Caki2 (cell line): ENCODE measurements at regions not wholly inside any gene's neighbourhood (a gene's known extent, or its start where the extent isn't known, plus 50 kb on each side); places are given as distances from the start of the nearest gene placed in this dataset.
"Not testable (repeated sequence)": the region's sequence is repeated elsewhere in the genome, so short reads cannot be mapped to it uniquely, and the experiment has no call there.

Source experiments
- DNase-seq: peaks from one replicate; pipeline ENCODE4 v3.0.0-alpha.2; 2015; ENCODE audit warnings: low read depth
- in situ Hi-C: cut with HindIII; loops from 2 replicates; pipeline ENCODE4 v1.10.0; 2016; ENCODE audit warnings: low sequenced_read_pairs, low pct_unique_long_range_greater_than_20kb, mixed read lengths

DNA sequence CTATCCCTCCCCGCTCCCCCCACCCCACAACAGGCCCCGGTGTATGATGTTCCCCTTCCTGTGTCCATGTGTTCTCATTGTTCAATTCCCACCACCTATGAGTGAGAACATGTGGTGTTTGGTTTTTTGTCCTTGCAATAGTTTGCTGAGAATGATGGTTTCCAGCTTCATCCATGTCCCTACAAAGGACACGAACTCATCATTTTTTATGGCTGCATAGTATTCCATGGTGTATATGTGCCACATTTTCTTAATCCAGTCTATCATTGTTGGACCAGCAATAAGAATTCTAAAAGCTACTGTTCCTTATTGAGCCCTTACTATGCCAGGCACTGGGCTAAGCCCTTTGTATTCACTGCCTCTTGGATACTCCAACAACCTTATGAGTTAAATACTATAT is 411.2 kb downstream of the MED13L start:
- DNase-seq, in situ Hi-C loops: not testable (repeated sequence)

DNA sequence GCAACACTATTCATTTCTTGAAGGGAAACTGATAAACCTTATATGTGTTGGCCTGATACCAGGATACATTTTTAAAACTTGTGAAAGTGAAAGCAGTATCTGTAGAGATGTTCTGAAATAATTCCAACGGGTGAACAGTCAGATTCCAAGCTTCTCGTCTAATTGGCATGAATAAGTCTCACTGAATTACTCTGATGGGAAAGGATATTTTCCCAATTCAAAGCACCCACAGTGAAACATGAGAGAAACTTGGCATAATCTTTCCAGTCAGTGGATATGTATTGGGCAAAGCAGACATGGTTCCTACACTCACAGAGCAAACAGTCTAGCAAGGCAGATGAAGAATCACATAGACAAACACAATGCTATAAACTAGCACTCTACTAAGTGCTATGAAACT is 413.1 kb downstream of the MED13L start:
- in situ Hi-C loops: no loop called here

DNA sequence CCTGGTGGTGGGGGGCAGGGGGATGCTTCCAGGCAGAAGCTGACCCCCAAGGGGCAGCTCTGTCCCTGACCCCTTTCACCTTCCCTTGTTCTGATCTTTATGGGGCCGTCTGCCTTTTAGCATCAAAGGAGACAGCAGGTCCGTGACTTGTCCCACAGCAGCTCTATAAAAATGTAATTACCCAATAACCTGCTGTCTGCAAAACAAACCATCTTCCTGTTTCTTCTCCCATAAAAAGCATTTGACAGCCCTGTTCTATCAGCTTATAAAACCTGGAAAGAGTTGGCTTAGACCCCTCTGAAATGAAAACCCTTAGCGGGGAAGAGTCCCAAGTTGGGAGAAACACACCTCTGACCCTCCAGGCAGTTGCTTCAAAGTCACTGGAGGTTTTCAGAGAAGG is 416.9 kb downstream of the MED13L start:
- DNase-seq: no peak
- in situ Hi-C loops: no loop called here

More for the DNA sequence above, 413.1 kb downstream of the MED13L start:
- no peak for DNase-seq

DNA sequence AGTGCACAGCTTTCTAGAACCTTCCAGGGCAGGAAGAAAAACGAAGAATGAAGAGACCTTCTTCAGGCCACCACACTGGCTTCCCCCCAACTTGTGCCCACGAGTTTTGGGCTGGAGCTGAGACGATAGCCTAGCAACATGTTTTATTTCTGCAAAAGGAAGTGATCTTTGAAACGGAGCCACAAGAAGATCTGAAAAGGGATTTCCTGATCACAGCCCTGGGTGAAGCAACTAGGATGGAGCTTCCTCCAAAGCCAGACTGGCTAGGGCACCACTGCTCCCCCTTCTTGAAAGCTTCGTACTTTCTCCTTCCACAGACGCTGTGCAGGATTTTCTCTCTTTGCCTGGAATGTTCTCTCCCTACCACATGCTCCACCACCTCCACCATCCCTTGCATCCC is 418.3 kb downstream of the MED13L start:
- no peak for DNase-seq
- in situ Hi-C loops: no loop called here

DNA sequence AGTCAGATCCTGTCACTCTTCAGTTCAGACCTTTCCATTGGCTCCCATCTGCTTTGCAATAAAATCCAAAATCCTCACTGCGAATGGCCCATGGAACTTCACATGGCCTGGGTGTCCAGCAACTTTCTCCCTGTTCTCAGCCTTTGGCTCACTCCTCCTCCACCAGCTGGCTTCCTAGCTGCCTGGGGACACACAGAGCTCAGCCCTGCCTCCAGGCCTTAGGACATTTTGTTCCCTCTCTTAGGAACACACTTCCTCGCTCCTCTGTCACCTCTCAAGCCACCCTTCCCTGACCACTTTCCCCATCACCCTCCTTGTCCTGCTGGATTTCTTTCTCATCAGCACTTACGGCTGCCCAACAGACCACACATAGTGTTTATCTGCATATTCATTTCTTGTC is 419.6 kb downstream of the MED13L start:
- in situ Hi-C loops: no loop called here
- no peak for DNase-seq

DNA sequence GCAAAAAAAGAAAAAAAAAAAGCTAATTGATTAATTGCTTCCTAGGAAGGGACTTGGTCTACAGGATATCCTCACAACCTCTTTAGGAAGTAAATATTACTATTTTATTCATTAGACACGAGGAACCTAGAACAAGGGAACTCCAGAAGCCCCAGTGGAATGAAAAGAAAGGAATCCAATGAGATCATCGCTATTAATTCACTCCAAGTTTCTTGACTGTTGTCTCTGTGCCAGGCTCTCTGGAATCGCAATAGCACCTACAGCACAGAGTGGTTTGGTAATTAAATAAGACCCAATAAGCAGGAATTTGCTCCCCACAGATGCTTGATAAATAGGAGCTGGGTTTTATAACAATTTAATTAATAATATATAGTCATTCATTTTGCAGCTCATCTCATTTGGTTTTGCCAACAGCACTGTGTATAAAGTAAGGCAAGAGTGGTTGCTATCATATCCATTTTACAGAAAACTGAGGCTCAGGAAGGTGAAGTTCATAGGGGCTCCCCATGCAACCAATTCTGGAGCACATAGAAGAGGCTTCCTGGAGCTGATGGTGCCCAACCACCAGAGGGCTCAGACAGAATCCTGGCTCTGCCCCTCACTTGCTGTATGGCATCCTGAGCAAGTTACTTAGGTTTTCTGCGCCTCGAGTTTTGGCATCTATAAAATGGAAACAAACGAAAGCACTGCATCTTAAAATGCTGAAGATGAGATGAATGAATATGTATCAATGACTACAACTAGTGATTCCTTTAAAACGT is 420.2 kb downstream of the MED13L start:
- no peak for DNase-seq
- in situ Hi-C loops: no loop called here

DNA sequence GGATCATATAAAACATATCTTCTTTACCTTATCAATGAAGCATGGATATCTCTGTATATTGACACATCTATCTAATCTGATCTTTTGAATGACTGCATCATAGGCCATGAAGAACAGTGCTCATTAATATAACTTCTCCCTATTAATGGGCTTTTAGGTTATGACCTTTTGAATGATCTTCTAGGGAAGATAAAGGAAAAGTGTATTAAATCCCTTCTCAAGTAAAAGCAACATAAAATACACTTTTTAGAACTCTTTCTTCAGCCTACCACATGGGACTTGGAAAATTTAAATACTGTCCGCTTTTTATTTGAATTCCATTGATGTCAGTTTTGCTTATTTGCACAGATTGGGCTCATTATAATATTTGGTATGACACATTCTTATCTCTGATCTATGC is 425.4 kb downstream of the MED13L start:
- in situ Hi-C loops: no loop called here
- no peak for DNase-seq

DNA sequence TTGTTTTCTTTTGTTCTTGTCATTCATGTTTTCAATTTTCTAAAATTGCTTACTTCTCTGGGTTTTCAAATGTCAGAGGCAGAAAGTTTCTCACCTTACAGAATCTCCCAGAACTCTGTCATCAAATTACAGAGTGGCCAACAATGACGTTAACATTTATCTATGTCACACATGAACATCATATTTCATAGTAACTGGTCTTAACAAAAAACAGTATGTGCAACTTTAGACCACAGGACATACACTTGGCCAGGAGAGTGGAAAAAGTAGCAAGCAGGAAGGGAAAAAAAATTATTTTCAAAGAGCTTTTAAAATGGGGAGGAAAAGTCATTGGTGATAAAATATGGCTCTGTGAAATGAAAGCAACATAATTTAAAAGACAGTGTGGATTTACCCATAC is 426.5 kb downstream of the MED13L start:
- DNase-seq: no peak
- in situ Hi-C loops: no loop called here

DNA sequence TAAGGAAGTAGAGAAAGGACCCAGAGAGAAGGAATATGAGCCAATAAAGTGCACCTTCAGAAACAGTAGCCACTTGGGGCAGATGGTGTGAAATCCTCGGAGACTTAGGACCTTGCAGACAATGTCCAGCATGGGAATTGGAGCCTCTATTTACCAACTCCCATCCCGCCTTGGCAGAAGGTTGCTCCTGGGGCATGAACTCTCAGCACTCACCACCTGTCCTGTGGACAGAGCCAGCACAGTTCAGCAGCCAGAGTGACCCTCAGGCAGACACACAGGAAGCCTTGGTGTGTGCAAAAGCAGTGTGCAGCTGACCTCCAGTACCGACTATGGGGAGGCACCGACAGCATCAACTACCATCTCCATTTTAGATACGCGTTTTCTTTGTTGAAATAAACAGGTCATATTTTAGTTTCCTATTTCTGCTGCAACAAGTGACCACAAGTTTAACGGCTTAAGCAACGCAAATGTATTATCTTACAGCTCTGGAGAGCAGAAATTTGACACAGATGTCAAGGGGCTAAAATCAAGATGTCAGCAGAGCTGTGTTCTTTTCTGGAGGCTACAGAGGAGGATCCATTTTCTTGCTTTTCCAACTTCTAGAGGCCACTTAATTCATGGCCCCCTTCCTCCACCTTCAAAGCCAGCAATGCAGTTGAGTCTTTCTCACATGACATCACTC is 428.1 kb downstream of the MED13L start:
- no peak for DNase-seq
- in situ Hi-C loops: no loop called here

DNA sequence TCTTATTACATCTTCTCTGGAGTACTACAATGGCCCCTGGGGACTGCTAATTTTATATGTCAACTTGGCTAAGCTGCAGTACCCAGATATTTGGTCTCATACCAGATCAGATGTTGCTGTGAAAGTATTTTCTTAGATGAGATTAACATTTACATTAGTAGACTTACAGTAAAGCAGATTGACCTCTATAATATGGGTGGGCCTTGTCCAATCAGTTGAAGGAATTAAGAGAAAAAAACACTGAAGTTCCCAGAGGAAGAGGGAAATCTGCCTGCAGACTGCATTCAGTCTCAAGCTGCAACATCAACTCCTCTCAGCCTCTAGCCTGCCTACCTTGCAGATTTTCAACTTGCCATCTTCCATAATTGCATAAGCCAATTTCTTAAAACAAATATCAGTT is 430.1 kb downstream of the MED13L start:
- DNase-seq: no peak
- in situ Hi-C loops: no loop called here

DNA sequence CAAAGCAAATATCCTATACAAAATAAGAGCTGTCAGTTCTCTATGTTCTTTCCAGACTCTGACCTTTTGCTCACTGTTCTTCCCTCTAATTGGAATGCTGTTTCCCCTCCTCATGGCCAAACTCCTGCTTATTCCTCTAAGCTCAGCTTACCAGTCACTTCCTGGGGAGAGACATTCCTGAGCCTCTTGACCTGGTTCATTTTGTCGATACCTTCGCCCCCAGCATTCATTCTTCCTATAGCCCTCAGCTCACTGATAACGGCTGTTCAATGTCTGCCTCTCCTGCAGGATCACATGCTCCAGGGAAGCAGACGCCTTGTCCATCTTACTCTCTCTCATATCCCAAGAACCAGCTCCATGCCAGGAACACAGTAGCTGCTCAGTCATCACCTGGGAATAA is 431.0 kb downstream of the MED13L start:
- in situ Hi-C loops: no loop called here
- DNase-seq: no peak

DNA sequence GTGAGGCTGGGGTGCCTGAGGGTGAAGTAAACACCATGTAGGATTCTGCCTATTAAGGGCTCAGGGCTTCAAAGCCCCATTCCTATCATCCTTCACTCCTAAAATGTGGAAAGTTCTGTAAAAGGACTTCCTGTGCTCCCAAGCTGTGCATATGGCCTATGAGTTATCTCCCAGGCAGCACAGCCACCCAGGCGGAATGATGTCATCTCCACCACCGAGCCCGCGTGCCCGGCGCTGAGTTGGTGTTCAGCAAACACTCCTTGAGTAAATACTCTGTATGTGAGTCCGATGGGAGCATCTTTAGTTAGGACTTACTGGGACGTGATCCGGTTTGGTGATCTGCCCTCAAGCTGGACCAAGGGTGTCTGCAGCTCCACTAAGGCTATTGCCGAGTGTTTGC is 437.3 kb downstream of the MED13L start:
- in situ Hi-C loops: no loop called here
- no peak for DNase-seq

DNA sequence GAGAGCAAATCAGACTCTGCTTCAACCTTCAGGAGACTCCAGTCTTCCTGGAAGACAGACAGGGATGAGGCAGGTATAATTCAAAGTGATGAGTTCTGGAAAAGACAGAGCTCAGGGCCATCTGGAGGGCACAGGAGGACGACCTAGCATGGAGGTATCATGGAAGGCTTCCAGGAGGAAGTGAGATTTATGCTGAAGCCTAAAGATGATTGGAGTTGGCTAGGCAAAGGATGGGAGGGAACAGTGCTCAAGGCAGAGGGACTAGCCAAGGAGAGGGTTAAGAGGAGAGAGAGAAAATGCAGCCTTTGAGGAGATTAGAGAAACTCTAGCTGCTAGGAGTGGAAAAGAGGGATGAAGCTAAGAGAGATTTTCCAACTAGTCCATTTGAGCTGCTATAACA is 438.5 kb downstream of the MED13L start:
- no peak for DNase-seq
- in situ Hi-C loops: no loop called here

DNA sequence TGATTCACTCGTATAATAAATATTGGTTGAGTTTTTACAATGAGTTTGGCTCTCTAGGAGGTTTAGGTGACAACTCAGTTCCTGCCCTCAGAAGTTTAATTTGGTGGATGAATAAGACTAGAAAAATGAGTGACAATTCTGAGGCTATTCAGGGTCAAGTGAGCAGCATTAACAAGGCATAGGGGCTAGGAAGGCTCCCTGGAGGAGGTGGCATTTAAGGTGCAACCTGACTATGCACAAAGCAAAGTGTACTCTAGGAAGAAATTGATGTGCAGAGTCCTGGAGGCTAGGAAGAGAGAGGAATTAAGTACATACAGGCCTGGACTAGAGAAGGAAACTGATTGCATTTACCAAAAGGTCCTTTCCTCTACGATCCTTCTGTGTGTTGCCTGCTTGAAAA is 440.3 kb downstream of the MED13L start:
- in situ Hi-C loops: no loop called here
- DNase-seq: no peak

DNA sequence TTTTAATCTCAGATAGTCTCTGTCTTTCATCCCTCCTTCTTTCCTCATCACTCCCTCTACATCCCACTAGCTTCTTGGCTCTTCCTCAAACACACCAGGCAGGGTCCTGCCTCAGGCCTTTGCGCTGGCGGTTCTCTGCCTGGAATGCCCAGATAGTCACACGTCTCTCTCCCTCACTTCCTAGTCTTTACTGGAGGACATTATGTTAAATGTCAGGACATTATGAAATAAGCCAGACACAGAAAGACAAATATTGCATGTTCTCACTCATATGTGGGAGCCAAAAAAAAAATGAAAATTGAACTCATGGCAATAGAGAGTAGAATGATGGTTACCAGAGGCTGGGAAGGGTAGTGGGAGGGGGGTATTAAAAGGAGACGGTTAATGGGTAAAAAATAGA is 442.0 kb downstream of the MED13L start:
- no peak for DNase-seq
- in situ Hi-C loops: no loop called here

DNA sequence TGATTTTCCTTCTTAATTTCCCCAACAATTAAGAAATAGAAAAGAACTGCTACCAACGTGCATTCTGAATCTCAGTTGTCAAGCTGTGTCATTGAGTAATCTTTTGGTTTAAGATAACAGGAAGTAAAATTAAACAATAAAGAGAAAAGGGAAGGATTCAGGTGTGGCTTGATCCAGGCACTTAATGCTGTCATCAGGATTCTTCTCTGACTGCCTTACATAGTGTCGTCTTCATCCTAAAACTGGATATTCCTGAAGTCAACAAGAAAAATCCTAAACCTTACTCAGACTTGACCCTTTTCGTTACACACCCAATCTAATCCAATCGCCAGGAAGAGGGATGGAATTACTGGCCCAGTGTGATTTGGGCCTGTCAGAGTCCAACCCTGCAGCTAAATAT is 443.8 kb downstream of the MED13L start:
- DNase-seq: no peak
- in situ Hi-C loops: no loop called here

DNA sequence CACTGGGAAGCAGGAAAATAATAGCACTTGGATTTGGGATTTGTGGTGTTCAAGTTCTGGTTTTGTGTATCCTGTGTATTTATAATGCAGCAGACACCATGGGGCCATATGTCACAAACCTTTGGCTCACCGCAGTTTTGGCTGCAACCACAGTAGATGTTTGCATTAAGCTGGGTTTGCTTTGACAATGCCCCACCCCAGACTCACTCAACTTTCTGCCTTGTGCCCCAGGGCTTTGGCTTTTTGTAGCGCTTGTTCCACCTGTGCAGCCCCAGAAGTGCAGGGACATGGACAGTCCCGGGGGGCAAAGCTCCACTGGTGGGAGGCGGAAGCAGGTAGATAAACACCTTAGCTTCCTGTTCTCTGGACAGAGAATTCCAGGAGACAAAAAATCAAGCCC is 446.9 kb downstream of the MED13L start:
- in situ Hi-C loops: no loop called here
- DNase-seq: no peak

DNA sequence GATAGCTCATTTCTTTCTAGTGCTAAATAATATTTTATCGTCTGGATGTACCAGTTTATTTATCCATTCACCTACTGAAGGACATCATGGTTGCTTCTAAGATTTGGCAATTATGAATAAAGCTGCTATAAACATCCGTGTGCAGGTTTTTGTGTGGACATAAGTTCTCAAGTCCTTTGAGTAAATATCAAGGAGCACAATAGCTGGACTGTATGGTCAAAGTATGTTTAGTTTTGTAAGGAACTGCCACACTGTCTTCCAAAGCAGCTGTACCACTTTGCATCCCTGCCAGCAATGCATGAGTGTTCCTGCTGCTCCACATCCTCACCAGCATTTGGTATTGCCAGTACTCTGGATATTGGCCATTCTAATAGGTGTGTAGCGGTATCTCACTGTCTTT is 447.4 kb downstream of the MED13L start:
- in situ Hi-C loops: no loop called here
- DNase-seq: no peak

DNA sequence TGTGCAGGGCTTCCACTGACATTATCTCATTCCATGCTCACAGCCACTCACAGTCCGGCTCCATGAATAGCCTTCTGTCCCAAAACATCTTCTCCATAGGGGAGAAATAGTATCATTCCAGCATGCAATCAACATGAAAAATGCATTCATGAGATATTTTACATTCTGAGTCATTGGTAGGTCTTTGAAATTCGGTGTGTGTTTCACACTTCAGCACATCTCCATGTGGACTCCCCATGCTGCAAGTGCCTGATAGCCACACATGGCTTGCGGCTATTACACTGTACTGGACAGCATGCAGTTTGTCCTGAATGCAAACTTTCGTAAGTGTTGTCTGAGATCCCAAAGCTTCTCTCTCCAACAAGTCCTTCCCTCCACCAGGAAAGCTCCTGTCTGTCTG is 449.3 kb downstream of the MED13L start:
- in situ Hi-C loops: no loop called here
- DNase-seq: no peak

DNA sequence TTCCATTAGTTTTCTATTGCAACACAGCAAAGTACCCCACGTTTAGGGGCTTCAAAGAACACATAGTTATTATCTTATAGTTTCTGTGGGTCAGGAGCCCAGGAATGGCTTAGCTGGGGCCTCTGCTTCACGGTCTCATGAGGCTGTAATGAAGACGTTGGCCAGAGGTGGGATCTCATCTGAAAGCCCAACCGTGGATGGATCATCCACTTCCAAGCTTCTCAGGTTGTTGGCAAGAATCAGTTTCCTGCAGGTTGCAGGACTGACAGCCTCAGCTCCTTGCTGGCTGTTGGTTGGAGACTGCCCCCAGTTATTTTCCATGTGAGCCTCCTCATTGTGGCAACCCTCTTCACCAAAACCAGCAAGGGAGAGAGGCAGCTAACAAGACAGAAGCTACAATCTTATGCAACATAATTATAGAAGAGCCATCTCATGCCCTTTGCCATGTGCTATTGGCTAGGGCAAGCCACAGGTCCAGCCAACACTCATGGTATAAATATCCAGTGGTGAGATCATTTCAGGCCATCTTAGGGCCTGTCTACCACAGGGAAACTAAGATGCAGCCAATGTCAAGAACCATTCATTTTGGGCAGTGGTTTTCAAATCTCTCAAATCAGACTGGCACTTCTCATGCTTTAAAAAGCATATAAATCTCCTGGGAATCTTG is 452.4 kb downstream of the MED13L start:
- in situ Hi-C loops: no loop called here
- DNase-seq: no peak
